HG02798 (cell line): ENCODE measurements at regions not wholly inside any gene's neighbourhood (a gene's known extent, or its start where the extent isn't known, plus 50 kb on each side); places are given as distances from the start of the nearest gene placed in this dataset.

ENCODE experiments used
- ATAC-seq: cut with Tn5 transposase; IDR thresholded peaks from one replicate; pipeline ENCODE4 v1.9.1; 2021; ENCODE audit warnings: mild to moderate bottlenecking; ENCODE audit not compliant: unreplicated experiment, poor library complexity

DNA sequence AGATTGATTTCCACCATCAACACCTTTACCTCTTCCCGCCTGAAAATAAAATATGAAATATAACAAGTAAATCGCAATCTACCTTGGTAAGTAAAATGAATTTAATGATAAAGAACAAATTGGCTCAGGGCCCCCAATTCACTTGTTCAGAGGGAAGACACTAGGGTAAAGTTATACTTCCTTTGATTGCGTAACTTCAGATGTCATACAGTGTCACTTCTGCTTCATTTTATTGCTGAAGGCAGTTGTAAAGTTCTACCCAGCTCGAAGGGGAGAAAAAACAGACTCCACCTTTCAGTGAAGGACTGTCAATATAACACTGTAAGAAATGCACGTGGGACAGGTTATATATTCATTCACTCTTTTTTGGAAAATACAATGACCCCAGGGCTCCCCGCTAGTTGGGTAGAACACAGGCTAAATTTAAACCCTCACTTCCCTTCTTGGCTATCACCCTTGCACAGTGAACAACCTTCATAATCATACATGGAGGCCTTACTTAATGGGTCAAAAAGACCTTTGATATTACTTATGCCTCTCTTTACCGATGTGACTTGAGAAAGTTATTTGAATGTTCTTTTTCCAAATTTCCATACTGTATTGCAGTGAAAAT lies 848.8 kb downstream of the MAT2B start:
- ATAC-seq = no peak

GRCh38 chr5:164355267-164355830 lies 849.9 kb downstream of the MAT2B start:
- no peak for ATAC-seq

GRCh38 chr5:164356790-164357189 lies 851.4 kb downstream of the MAT2B start:
- no peak for ATAC-seq

DNA sequence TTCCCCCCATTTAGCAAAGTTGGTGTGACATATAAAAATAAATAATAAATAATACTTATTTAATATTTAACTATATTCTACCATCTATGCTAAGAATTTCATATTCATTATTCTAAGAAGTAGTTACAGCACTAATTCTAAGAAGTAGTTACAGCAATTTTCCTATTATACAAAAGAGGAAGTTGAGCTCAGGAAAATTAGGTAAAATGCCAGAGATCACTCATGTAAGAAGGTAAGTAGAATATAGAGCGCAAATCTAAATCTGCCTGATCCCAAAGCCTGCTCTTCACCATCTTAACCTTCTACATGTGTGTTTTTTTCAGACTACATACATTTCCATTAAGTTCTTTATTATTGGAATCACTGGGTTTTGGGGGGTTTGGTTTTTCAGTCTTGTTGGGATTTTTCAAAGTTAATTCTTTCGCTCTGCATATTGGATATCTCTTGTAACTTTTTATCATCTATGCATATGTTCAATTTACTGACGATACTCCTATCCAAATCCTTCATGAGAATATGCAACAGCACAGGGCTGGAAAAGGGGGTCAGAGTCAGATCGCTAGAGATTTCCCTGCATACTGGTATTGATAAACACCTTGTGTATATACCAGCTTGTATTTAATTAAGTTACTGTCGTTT lies 852.1 kb downstream of the MAT2B start:
- ATAC-seq = no peak

DNA sequence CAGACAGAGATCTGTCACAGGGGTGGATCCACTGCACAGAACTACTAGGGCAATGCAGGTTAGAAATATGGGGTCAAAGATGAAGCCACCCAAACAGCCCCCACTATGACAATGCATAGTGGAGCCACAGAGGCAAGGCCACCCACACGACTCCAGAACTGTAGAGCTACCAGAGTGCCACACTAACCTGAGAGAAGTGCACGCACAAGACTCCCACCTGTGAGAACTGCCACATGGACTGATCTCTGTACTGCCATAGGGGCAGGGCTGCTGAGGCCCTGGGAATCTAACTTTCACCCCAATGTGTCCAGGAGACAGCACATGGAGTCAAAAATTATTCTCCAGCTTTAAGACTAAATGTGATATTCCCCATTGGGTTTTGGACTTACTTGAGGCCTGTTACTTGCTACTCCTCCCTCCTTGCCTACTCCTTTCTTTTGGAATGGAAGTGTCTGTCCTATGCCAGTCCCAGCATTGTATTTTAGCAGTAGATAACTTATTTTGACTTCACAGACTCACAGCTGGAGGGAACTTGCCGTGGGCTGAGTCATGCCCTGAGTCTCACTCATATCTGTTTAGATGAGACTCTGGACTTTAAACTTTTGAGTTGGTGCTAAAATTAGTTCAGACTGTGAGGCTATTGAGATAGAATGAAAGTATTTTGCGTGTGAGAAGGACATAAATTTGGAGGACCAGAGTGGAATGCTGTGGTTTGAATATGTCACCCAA lies 853.3 kb downstream of the MAT2B start:
- ATAC-seq = peak; percentile 84

DNA sequence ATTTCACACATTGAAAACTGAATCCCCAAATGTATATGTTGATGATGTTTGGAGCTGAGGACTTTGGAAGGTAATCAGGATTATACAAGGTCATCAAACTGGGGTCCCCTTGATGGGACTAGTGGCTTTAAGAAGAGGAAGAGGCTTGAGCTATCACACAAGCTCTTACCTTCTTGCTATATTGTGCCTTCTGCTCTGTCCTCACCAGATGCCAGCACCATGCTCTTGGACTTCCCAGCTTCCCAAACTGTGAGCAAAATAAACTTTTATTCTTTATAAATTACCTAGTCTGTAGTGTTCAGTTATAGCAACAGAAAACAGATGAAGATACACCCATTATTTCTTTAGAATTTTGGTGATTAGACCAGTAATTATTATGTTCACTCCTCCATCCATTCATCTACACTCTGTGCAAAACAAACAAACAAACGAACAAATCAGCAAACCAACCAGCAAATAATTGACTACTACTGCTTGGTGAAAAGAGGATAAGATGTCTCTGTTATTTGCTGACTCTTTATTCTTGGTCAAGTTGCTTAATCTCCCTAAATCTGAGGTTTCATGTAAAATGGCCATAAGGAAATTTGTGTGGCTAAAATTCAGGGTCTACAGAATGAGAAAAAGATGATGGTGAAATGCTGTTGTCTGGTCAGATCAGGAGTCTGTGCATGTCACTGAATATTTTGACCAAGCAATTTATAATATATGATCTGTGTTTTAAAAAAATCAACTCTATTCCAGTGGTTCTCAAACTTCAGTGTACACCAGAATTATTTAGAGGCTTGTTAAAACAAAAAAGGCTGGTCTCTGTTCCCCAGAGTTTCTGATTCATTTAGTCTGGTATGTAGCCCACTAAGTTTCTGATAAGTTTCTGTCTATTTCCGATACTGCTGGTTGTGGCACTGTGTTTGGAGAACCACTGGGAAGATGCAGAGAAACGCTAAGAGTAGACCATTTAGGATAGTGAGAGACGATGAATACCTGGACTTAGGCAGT lies 854.1 kb downstream of the MAT2B start:
- ATAC-seq = peak; percentile 34

DNA sequence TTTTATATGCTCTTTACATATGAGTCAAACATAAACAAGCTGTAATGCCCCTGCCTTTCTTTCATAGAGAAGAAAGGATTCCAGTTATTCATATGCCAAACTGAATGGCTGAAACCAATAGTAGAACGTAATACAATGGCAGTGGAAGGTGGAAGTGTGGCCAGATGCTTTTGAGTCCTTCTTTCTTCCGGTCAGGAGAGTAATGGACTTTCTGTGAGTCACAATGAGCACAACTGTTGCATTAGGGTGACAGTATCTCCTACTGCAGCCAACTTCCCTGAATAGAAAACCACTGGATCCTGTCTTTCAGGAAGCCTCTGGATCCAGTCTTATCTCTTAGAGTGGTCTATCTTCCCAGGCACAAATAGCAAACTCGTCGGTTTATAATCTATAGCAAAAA lies 855.2 kb downstream of the MAT2B start:
- no peak for ATAC-seq

DNA sequence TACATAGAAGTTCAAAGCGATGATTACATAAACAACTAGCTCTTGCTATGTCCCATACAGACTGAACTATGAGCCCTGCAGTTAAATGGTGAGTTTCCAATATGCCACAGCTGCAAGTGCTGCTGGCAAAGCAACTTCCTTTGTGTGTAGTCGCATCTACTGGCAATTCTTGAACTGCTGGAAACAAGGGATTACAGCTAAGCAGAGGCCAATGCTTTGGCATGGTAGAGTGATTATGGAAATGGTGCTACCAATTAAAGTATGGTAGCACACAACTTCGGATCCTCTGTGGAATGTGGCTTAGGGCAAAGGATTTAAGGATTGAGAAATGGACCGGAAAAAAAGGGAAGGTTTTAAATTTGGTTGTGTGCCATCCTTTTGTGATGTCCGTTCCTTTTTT lies 856.6 kb downstream of the MAT2B start:
- no peak for ATAC-seq

GRCh38 chr5:164362835-164363234 lies 857.4 kb downstream of the MAT2B start:
- no peak for ATAC-seq

- ATAC-seq = peak; percentile 38
Observed at GRCh38 chr5:164364237-164365208, 859.1 kb downstream of the MAT2B start.

GRCh38 chr5:164370841-164371240 lies 865.4 kb downstream of the MAT2B start:
- no peak for ATAC-seq

DNA sequence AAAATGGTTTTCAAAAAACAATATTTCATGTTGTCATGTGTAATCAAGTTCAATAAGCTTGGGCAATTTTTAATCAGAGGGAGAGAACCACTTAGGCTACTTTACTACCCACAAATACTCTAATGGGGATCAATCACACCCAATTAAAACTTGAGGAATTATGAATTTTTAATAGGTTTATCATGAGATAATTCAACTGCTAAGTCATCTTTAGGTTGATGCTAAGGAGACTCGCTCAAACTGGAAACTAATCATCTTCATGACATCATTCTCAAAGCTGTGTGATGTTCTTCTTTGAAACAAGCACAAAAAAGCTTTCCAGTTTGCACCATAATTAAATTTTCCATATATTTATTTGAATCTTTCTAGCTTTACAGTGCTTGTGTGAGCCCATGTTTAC lies 867.5 kb downstream of the MAT2B start:
- ATAC-seq = no peak

DNA sequence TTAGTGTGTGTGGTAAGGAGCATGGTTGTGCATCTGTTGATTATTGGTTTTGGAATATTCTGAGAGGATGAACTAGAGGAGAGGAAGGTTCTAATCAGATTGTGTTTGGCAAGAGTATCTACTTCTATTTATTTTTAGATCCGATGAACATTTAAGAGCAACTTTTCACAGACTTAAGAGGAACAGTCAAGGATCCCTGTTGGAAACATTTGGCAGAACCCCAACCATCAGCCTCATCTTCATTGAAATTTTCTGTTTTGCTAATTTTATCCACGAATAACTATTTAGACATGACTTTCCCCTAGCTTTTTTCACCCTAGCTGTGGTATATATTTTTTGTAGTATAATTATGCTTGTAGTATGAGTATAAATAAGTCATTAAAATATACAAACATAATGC lies 868.5 kb downstream of the MAT2B start:
- no peak for ATAC-seq

- no peak for ATAC-seq
Observed at GRCh38 chr5:164375051-164375450, 869.6 kb downstream of the MAT2B start.

- no peak for ATAC-seq
Observed at GRCh38 chr5:164376843-164377242, 871.4 kb downstream of the MAT2B start.

DNA sequence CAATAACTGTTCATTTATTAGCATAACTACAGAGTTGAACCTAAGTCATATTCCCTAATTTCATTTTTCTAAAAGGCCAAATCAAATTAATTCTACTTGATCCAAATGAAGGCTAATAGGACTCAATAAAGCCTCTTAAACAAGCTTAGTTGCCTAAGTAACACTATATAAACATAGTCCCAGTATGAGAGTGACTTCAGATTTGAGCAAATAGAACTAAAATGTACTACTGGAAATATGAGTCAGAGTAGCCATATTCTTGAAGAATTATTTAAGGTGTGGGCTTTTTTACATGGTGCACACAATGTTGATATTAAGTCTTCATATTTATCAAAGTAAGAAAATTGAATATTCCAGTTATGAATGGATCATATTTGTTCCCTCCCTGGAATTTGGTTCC lies 872.3 kb downstream of the MAT2B start:
- no peak for ATAC-seq

DNA sequence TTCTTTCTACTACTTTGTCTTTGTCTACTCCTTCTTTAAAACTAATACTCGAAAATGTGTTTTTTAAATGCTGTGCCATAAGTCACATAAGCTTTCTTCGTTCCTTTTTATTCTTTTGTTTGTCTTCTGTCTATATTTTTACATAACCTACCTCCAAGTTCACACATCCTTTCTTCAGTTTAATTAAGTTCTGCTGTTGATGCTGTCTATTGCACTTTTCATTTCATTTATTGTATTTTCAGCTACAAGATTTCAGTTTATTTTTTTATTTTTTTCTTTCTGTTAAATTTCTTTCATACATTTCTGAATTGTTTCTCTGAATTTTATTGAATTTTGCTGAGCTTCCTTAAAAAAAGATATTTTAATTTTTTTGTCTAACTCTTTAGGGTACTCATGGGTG lies 878.2 kb downstream of the MAT2B start:
- ATAC-seq = no peak

DNA sequence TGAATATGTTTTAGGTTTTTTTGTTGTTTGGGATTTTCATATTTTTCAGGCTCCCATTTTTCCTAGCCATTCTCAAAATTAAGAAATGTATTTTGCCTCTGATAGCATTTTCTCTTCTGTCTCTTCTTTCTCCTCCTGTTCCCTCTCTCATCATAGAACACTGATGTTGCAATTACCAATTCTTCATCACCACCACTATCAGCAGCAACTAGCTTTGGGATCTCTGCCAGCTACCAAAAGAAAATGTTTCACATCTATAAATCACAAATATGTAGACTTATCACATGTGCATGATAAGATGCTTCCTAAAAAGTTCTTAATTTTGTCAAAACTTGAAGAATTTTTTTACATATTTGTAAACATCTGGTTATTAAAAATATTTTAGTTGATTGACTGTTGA lies 887.1 kb downstream of the MAT2B start:
- no peak for ATAC-seq

DNA sequence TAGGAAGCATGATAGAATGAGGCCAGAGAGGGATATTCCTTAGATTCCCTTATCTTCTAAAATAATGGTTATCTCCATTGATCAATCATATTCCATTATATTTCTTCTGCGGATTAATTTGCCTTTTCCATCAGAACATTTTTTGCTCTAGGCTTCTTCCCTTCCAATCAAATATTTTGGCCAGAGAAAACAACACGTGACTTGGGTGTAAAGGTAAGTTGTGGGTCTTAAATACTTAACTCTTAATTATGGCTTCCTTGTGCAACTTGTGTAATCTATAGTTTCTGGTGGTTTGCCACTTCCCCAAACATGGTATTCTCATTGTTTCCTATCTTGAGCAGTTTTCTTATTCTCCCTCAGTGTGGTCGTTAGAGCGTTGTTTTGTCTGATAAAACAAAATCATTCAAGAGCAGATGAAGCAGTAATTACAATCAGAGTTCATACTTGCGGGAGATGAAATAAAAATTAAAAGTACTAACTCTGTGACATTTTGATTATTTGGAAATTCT lies 889.3 kb downstream of the MAT2B start:
- ATAC-seq = no peak
